PFSK-1 (cell line): ENCODE measurements at regions not wholly inside any gene's neighbourhood (a gene's known extent, or its start where the extent isn't known, plus 50 kb on each side); places are given as distances from the start of the nearest gene placed in this dataset.

ENCODE experiments used
- POLR2AphosphoS5 ChIP-seq: IDR thresholded peaks from 2 replicates; pipeline ENCODE4 v1.6.1; 2012; ENCODE audit warnings: low read depth, mild to moderate bottlenecking, control low read depth, low read length, moderate library complexity
- REST ChIP-seq, 2 experiments: IDR thresholded peaks; 2 replicates each; pipeline versions ENCODE4 v1.6.1 to v1.8.0; 2011 to 2012; ENCODE audit warnings: low read depth in 2 of 2, low read length in 2 of 2, control low read depth in 1 of 2, inconsistent platforms in 1 of 2, mild to moderate bottlenecking in 1 of 2, moderate library complexity in 1 of 2; ENCODE audit not compliant: insufficient read depth in 1 of 2
- TAF1 ChIP-seq: IDR thresholded peaks from 2 replicates; pipeline ENCODE4 v1.6.1; 2012; ENCODE audit warnings: low read length, control low read depth, borderline replicate concordance; ENCODE audit not compliant: insufficient read depth

- TF ChIP-seq POLR2AphosphoS5 (no peak), REST (IDR thresholded peaks at IDR 0.05; ENCODE audit: insufficient read depth in 1 of 2, low read depth in 2 of 2, low read length in 2 of 2) (no peak), TAF1 (no peak)
Measured at GRCh38 chr2:831225-831536, 119.5 kb upstream of the SNTG2 start.
